GM12872 (cell line): ENCODE measurements at regions not wholly inside any gene's neighbourhood (a gene's known extent, or its start where the extent isn't known, plus 50 kb on each side); places are given as distances from the start of the nearest gene placed in this dataset.

Source experiments
- CTCF ChIP-seq: IDR thresholded peaks from 3 replicates; pipeline ENCODE4 v1.5.1; 2011; ENCODE audit warnings: low read depth, mild to moderate bottlenecking, low read length, moderate library complexity; ENCODE audit not compliant: insufficient read depth

GRCh38 chr2:239747771-239748170 lies 277.4 kb downstream of the NDUFA10 start:
- no peak for TF ChIP-seq CTCF

- TF ChIP-seq CTCF, result no peak
Measured at GRCh38 chr2:239747274-239747673, 277.9 kb downstream of the NDUFA10 start.

DNA sequence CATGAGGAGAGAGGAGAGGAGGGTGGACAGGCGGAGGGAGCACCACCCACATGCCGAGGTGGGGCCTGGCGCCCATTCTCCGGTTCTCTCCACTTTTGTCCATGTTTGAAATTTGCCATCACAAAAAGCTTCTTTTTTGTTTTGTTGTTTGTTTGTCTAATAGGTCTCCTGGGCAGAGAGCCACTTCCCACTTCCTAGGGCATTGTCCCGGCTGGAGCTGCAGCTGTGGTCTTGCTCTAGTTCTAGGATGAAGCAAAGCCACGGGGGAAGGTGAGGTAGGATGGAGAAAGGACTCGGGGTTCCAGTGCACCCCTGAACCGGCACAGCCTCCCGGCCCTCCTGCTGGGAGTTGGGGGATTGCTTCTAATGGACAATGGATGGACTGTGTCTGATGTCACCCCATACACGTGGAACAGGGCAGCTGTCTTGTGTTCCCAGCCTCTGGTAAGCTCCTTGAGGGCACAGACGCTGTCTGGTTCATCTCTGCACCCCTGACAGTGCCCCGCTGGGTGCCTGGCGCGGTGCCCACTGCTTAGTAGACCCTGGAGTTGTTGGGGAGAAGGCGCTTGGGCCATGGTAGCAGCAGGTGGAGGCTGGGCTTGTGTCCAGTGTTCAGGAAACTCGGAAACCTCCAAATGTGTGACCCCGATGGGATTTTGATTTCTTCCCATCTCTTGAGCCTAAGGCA lies 278.4 kb downstream of the NDUFA10 start:
- no peak for TF ChIP-seq CTCF

DNA sequence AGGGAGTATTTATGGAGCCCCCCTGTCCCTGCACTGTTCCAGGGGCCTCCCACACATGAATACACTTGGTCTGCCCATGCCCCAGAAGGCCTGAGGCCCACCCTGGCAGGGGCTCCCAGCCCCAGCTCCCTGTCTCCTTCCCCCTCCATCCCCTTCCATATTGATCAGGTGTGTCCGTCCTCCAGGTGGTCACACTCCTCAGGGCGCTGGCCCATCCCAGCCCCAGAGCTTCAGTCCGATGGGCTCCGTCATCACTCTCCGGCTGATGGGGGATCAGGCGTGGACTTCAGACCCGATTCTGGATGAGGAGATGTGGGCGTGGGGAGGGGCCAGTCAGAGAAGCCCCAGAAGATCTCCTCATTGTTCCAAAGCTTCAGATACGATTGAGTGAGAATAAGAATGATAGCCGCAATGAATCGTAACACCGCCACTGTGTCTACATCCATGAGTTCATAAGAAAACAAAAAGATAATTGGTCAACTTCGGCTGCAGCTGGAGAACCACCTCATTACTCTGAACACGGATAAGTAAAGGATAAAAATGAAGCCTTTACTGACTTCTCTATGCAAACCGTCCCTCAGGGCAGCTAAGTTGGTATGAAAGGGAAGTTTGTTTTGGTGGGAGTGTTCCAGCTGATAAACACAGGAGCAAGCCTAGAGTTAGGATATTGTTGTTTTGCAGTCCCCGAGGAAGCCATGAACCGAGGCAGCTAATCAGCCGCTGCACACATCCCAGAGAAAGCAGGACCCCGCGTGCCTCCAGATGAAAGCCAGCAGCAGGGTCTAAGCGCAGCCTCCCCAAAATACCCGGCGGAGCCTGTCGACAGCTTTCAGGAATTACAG lies 279.5 kb downstream of the NDUFA10 start:
- TF ChIP-seq CTCF, result no peak

DNA sequence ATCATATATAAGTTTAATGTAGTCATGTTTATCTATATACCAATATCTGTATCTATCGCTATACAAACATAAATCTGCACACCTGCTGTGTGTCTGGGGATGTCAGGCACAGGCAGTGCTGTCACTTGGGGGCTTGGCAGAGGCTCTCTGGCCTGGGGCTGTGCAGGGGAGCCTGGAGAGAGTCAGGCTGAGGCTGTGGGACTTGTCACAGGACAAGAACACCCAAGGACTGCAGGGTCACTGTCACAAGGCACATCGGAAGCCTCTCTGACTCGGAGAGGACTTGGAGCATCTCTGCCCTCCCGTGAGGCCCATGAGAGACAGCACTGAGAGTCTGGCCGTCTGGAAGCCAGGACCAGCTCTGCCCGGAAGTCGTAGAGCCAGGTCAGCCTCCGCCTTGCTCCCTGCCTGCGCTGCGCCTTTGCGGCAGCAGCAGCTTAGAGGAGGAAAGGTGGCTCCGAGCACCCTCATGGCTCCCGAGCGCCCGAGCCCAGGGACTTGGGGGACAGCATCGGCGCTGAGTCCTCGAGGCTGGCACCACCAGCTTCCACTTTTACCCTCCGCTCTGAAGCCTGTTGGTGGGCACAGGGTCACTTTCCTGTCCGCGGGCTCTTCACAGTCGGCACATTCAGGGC lies 280.3 kb downstream of the NDUFA10 start:
- TF ChIP-seq CTCF, result no peak

DNA sequence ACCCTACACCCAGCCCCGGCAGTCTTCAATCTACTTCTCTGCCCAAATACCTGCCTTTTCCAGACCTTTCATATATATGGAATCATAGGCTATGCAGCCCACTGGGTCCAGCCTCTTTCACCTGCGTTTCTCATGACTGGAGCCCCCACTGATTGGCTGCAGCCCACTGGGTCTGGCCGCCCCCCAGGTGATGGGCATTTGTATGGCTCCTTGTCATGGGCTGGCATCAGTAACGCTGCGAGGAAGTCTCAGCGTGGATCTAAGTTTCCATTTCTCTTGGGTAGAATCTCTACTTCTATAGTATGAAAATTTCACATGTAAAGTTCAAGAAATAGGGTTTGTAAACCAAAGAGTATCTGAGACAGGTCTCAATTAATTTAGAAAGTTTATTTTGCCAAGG lies 281.9 kb downstream of the NDUFA10 start:
- no peak for TF ChIP-seq CTCF

DNA sequence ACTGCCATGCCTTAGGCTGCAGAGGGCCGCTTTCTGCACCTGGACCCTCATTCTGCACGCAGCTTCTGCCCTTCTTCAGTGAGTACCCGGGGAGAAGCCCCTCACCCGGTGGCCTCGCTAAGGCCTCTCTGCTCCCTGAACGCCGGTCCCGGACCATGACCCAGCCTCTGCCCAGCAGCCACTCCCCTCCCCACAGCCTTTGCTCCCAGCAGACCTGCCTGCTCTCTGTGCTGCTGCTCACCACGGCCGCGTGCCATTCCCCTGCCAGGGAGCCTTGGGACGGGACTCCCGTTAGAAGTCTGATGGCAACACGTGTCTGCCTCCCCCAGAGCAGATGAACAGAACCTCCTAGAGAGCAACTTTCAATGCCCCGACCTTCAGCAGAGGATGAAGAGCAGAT lies 282.8 kb downstream of the NDUFA10 start:
- TF ChIP-seq CTCF, result no peak
